Astrocyte of the cerebellum (primary cell): ENCODE measurements at regions not wholly inside any gene's neighbourhood (a gene's known extent, or its start where the extent isn't known, plus 50 kb on each side); places are given as distances from the start of the nearest gene placed in this dataset.

ENCODE experiments used
- DNase-seq: peaks from one replicate; pipeline ENCODE4 v3.0.0-alpha.2; 2011; ENCODE audit warnings: low read depth
- H3K4me3 ChIP-seq: 2 replicates; pipeline ENCODE4 v1.5.1; 2011; ENCODE audit warnings: mild to moderate bottlenecking, low read depth, low read length, moderate library complexity
- in situ Hi-C: cut with HindIII; loops from 2 replicates; pipeline ENCODE4 v1.10.0; 2017; ENCODE audit warnings: low sequenced_read_pairs
- TF ChIP-seq, protein P1 (sequence below): IDR thresholded peaks from 2 replicates; pipeline ENCODE4 v1.5.1; 2012; ENCODE audit warnings: low read length, low read depth, moderate library complexity, mild to moderate bottlenecking; ENCODE audit errors: missing control alignments

- DNase-seq: no peak
- TF ChIP-seq, protein P1, sequence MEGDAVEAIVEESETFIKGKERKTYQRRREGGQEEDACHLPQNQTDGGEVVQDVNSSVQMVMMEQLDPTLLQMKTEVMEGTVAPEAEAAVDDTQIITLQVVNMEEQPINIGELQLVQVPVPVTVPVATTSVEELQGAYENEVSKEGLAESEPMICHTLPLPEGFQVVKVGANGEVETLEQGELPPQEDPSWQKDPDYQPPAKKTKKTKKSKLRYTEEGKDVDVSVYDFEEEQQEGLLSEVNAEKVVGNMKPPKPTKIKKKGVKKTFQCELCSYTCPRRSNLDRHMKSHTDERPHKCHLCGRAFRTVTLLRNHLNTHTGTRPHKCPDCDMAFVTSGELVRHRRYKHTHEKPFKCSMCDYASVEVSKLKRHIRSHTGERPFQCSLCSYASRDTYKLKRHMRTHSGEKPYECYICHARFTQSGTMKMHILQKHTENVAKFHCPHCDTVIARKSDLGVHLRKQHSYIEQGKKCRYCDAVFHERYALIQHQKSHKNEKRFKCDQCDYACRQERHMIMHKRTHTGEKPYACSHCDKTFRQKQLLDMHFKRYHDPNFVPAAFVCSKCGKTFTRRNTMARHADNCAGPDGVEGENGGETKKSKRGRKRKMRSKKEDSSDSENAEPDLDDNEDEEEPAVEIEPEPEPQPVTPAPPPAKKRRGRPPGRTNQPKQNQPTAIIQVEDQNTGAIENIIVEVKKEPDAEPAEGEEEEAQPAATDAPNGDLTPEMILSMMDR: no peak
- H3K4me3 ChIP-seq: no peak overlapping the region
- in situ Hi-C loops: no loop called here
These were observed 610.2 kb downstream of the SLITRK1 start for GRCh38 chr13:83272076-83272475.

DNA sequence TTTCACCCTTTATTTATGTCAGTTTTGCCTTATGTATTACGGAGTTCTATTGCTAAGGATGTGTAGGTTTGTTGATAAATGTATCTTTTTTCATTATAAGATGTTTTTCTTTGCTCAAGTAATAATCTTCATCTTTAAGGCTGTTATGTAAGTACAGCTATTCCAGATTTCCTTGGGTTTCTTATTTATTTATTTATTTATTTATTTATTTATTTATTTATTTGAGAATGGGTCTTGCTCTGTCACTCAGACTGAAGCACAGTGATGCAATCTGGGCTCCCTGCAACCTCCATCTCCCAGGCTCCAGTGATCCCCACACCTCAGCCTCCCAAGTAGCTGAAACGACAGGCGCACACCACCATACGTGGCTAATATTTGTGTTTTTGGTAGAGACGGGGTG lies 617.0 kb downstream of the SLITRK1 start:
- TF ChIP-seq, protein P1: no peak
- in situ Hi-C loops: no loop called here

GRCh38 chr13:83248751-83249150 lies 633.5 kb downstream of the SLITRK1 start:
- no peak for DNase-seq
- TF ChIP-seq, protein P1: no peak
- in situ Hi-C loops: no loop called here
- H3K4me3 ChIP-seq: no peak overlapping the region

More for the DNA sequence above, 617.0 kb downstream of the SLITRK1 start:
- H3K4me3 ChIP-seq: no peak overlapping the region
- no peak for DNase-seq

DNA sequence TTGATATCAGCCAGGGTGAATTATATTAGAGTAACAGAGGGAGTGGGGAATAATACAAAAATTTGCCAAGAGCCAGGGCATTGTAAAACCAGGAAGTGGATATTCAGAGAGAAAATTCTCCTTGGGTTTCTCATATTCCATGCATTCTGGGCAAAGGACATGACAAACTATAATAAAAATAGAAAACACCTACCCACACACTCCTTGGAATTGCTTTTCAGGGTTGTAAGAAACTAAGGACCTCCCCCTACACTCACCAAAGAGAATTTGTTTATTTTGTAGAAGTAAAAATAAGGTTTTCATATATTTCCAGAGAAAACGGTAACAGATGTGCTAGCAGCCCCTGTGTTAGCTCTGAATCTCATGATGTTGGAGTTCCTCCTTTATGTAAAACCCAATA lies 649.6 kb downstream of the SLITRK1 start:
- TF ChIP-seq, protein P1: no peak
- no peak overlapping the region for H3K4me3 ChIP-seq
- in situ Hi-C loops: no loop called here
- DNase-seq: no peak

- in situ Hi-C loops: no loop called here
- no peak overlapping the region for H3K4me3 ChIP-seq
- TF ChIP-seq, protein P1: no peak
- no peak for DNase-seq
These were observed 652.5 kb downstream of the SLITRK1 start for GRCh38 chr13:83229574-83230305.

GRCh38 chr13:83223546-83223945 lies 658.7 kb downstream of the SLITRK1 start:
- no peak overlapping the region for H3K4me3 ChIP-seq
- in situ Hi-C loops: no loop called here
- TF ChIP-seq, protein P1: no peak
- DNase-seq: no peak
